ENCODE measurements at regions not wholly inside any gene's neighbourhood (a gene's known extent, or its start where the extent isn't known, plus 50 kb on each side); places are given as distances from the start of the nearest gene placed in this dataset.
"Not testable (repeated sequence)": the region's sequence is repeated elsewhere in the genome, so short reads cannot be mapped to it uniquely, and the experiment has no call there.

- Histone ChIP-seq H3K27ac (no peak overlapping the region), H3K9me3 (no peaks in the 10 kb centered on the region), H3K4me3 (no peak overlapping the region), H3K27me3 (ENCODE audit: low read depth) (no peaks in the 10 kb centered on the region), H3K4me1 (no peaks in the 10 kb centered on the region), H3K36me3 (no peaks in the 10 kb centered on the region)
- ATAC-seq (no peak), DNase-seq (no peak)
- TF ChIP-seq CTCF (IDR thresholded peaks at IDR 0.05), result no peak
- intact Hi-C loops (cut with DNase I), result no loop called here
Measured at GRCh38 chr3:112721231-112721630, 80.3 kb upstream of the CCDC80 start.

GRCh38 chr3:112718967-112719366 lies 78.0 kb upstream of the CCDC80 start:
- no peak for DNase-seq
- intact Hi-C loops (cut with DNase I), result no loop called here
- ATAC-seq, result no peak
- no peaks in the 10 kb centered on the region for H3K27me3 ChIP-seq (ENCODE audit: low read depth)
- no peaks in the 10 kb centered on the region for H3K4me1 ChIP-seq
- H3K4me3 ChIP-seq, result no peak overlapping the region
- H3K36me3 ChIP-seq, result no peaks in the 10 kb centered on the region
- no peak for TF ChIP-seq CTCF (IDR thresholded peaks at IDR 0.05)
- H3K27ac ChIP-seq, result no peak overlapping the region
- H3K9me3 ChIP-seq, result no peaks in the 10 kb centered on the region

- H3K27ac ChIP-seq, result no peak overlapping the region
- no peaks in the 10 kb centered on the region for H3K4me1 ChIP-seq
- H3K27me3 ChIP-seq (ENCODE audit: low read depth), result no peaks in the 10 kb centered on the region
- no peak overlapping the region for H3K4me3 ChIP-seq
- intact Hi-C loops (cut with DNase I), result no loop called here
- H3K9me3 ChIP-seq, result no peaks in the 10 kb centered on the region
- H3K36me3 ChIP-seq, result no peaks in the 10 kb centered on the region
- DNase-seq, result no peak
- ATAC-seq, result no peak
- TF ChIP-seq CTCF (IDR thresholded peaks at IDR 0.05), result no peak
Measured at GRCh38 chr3:112718516-112718915, 77.6 kb upstream of the CCDC80 start.

- no peaks in the 10 kb centered on the region for H3K36me3 ChIP-seq
- H3K4me1 ChIP-seq, result no peaks in the 10 kb centered on the region
- no peak for ATAC-seq
- no peaks in the 10 kb centered on the region for H3K9me3 ChIP-seq
- no peak for DNase-seq
- no peak for TF ChIP-seq CTCF (IDR thresholded peaks at IDR 0.05)
- intact Hi-C loops (cut with DNase I), result no loop called here
- H3K27ac ChIP-seq, result no peak overlapping the region
- no peaks in the 10 kb centered on the region for H3K27me3 ChIP-seq (ENCODE audit: low read depth)
- no peak overlapping the region for H3K4me3 ChIP-seq
Measured at GRCh38 chr3:112709911-112710310, 69.0 kb upstream of the CCDC80 start.

- intact Hi-C loops (cut with DNase I), result no loop called here
- no peak for ATAC-seq
- H3K27ac ChIP-seq, result no peak overlapping the region
- no peaks in the 10 kb centered on the region for H3K4me1 ChIP-seq
- H3K9me3 ChIP-seq, result no peaks in the 10 kb centered on the region
- no peak for TF ChIP-seq CTCF (IDR thresholded peaks at IDR 0.05)
- no peaks in the 10 kb centered on the region for H3K36me3 ChIP-seq
- H3K4me3 ChIP-seq, result no peak overlapping the region
- no peaks in the 10 kb centered on the region for H3K27me3 ChIP-seq (ENCODE audit: low read depth)
- DNase-seq, result no peak
Measured at GRCh38 chr3:112699436-112699978, 58.6 kb upstream of the CCDC80 start.

GRCh38 chr3:112698442-112698841 lies 57.5 kb upstream of the CCDC80 start:
- ATAC-seq; intact Hi-C loops (cut with DNase I); DNase-seq; H3K27me3 ChIP-seq (ENCODE audit: low read depth); H3K36me3 ChIP-seq; H3K4me1 ChIP-seq; H3K9me3 ChIP-seq; H3K27ac ChIP-seq; H3K4me3 ChIP-seq: not testable (repeated sequence)

GRCh38 chr3:112696244-112696643 lies 55.3 kb upstream of the CCDC80 start:
- H3K36me3 ChIP-seq; H3K9me3 ChIP-seq; H3K27ac ChIP-seq; ATAC-seq; DNase-seq; H3K27me3 ChIP-seq (ENCODE audit: low read depth); intact Hi-C loops (cut with DNase I); H3K4me1 ChIP-seq; H3K4me3 ChIP-seq: not testable (repeated sequence)

- not testable (repeated sequence) for DNase-seq
Measured at GRCh38 chr3:112695377-112696108, 54.6 kb upstream of the CCDC80 start.

GRCh38 chr3:112694906-112695305 lies 54.0 kb upstream of the CCDC80 start:
- H3K36me3 ChIP-seq; H3K4me3 ChIP-seq; ATAC-seq; intact Hi-C loops (cut with DNase I); DNase-seq; H3K27ac ChIP-seq; H3K9me3 ChIP-seq; H3K4me1 ChIP-seq; H3K27me3 ChIP-seq (ENCODE audit: low read depth): not testable (repeated sequence)

More at GRCh38 chr3:112695377-112696108, 54.6 kb upstream of the CCDC80 start:
- H3K4me3 ChIP-seq; H3K27ac ChIP-seq; H3K27me3 ChIP-seq (ENCODE audit: low read depth); intact Hi-C loops (cut with DNase I); H3K4me1 ChIP-seq; H3K36me3 ChIP-seq; H3K9me3 ChIP-seq: not testable (repeated sequence)
- peak in 1 of 2 donors; percentile 23 for ATAC-seq
